Aorta (tissue), 5 donors: ENCODE measurements at regions not wholly inside any gene's neighbourhood (a gene's known extent, or its start where the extent isn't known, plus 50 kb on each side); places are given as distances from the start of the nearest gene placed in this dataset.
A peak's percentile ranks its signal among the peaks of the same experiment; 100 is the strongest.

Experiments used
- ATAC-seq: fragments of 200-7000 bp; cut with Tn5 transposase; one replicate; pipeline ENCODE4 v1.9.1; 2022; ENCODE audit warnings: moderate library complexity; ENCODE audit not compliant: low FRiP score
- DNase-seq, 2 donors: peaks; one replicate each; pipeline ENCODE4 v3.0.0-alpha.2; 2020
- H3K27ac ChIP-seq, 2 donors: one replicate each; pipeline ENCODE4 v1.5.1; 2013; ENCODE audit warnings: low read length in 2 of 2, mild to moderate bottlenecking in 2 of 2, moderate library complexity in 2 of 2, control low read depth in 1 of 2, inconsistent platforms in 1 of 2, low read depth in 1 of 2
- H3K27me3 ChIP-seq, 2 donors: one replicate each; pipeline ENCODE4 v1.6.1; 2013; ENCODE audit warnings: control low read depth in 1 of 2, low read length in 1 of 2, mild to moderate bottlenecking in 1 of 2, moderate library complexity in 1 of 2; ENCODE audit not compliant: insufficient read depth in 2 of 2, control insufficient read depth in 1 of 2
- H3K36me3 ChIP-seq, 2 donors: one replicate each; pipeline ENCODE4 v1.6.1; 2013; ENCODE audit warnings: control low read depth in 1 of 2, low read length in 1 of 2, mild to moderate bottlenecking in 1 of 2; ENCODE audit not compliant: insufficient read depth in 2 of 2, control insufficient read depth in 1 of 2
- H3K4me1 ChIP-seq, 2 donors: one replicate each; pipeline ENCODE4 v1.6.1; 2013; ENCODE audit warnings: low read length in 2 of 2, control low read depth in 1 of 2, mild to moderate bottlenecking in 1 of 2, moderate library complexity in 1 of 2; ENCODE audit not compliant: insufficient read depth in 2 of 2, control insufficient read depth in 1 of 2
- H3K4me3 ChIP-seq, 2 donors: one replicate each; pipeline ENCODE4 v1.5.1; 2013; ENCODE audit warnings: low read length in 2 of 2, control low read depth in 1 of 2, mild to moderate bottlenecking in 1 of 2
- H3K9me3 ChIP-seq: one replicate; pipeline ENCODE4 v1.6.1; 2013; ENCODE audit warnings: mild to moderate bottlenecking, low read length; ENCODE audit not compliant: control insufficient read depth
- WGBS, 2 donors: extraction: QIAGEN DNeasy Blood & Tissue Kit; methylation state at CpG; one replicate each; pipeline ENCODE4 v1.1.7; 2013; 5-methylcytosine and 5-hydroxymethylcytosine counted together
- intact Hi-C, 2 donors: fragments of 100-400 bp; cut with DNase I; formaldehyde crosslinking; loops; one replicate each; pipeline versions ENCODE4 v1.14.2 to v1.15.0; 2022
- donor health status: healthy with polysubstance abuse.
- donor health status: Bipolar disorder and iron deficiency.
- donor health status: DM: no; HTN: no; CAD: no.
- donor health status: DM: no; HTN: no; CAD: no.
- donor health status: DM: yes; HTN: yes; CAD: no.

GRCh38 chr2:19687017-19687659, 214.6 kb downstream of the TTC32 start:
- Histone ChIP-seq H3K9me3 (no peaks in the 10 kb centered on the region), H3K27me3 (no peaks in the 10 kb centered on the region), H3K4me3 (no peak overlapping the region), H3K27ac (peak overlapping the region; percentile 52 to 55), H3K36me3 (no peaks in the 10 kb centered on the region), H3K4me1 (peaks cover 0 to 4% of the 10 kb centered on the region in 2 donors)
- 48 to 57% methylated on average over 2 of the region's 2 CpGs for WGBS, 2 donors
- ATAC-seq (no peak), DNase-seq (no peak)
- intact Hi-C loops, result loop anchor here in 1 of 2 donors (5.0 kb wide), 1 partner anchor 325 kb away; no protein-coding TSS in a partner anchor

- intact Hi-C loops, result loop anchor here in 1 of 2 donors (5.0 kb wide), 1 partner anchor 324 kb away; no protein-coding TSS in a partner anchor
- peak overlapping the region; percentile 4 to 52 for H3K27ac ChIP-seq
These were observed 215.3 kb downstream of the TTC32 start for GRCh38 chr2:19686439-19686838.

DNA sequence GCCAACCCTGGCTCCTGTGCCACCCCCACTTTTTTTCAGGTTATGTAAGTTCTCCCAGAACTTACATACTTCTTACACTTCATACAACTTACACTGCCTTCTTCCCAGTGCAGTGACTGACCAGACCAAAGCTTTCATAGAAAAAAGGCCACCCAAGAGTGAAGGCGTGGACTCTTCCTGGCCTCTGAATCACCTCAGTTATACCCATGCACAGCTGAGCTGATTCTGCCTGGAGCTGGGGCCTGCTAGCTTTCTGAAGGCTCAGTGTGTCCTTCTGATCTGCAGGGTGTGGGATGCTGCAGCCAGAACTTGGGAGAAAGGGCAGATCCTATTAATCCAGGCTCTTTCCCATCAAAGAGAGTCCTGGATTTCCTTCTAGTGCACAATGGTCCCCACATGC, 216.1 kb downstream of the TTC32 start:
- H3K9me3 ChIP-seq, result no peaks in the 10 kb centered on the region
- DNase-seq (no peak), ATAC-seq (no peak)
- H3K4me3 ChIP-seq, result no peak overlapping the region
- 80 to 88% methylated on average over 1 of the region's 1 CpG for WGBS, 2 donors
- H3K4me1 ChIP-seq, result peaks cover 0 to 4% of the 10 kb centered on the region in 2 donors
- H3K36me3 ChIP-seq, result no peaks in the 10 kb centered on the region
- intact Hi-C loops, result loop anchor here in 1 of 2 donors (5.0 kb wide), 1 partner anchor 323 kb away; no protein-coding TSS in a partner anchor
- no peaks in the 10 kb centered on the region for H3K27me3 ChIP-seq
- H3K27ac ChIP-seq, result no peak overlapping the region

More at GRCh38 chr2:19686439-19686838, 215.3 kb downstream of the TTC32 start:
- 53 to 56% methylated on average over 3 of the region's 3 CpGs for WGBS, 2 donors
- no peaks in the 10 kb centered on the region for H3K36me3 ChIP-seq
- ATAC-seq (no peak), DNase-seq (no peak)
- H3K27me3 ChIP-seq, result no peaks in the 10 kb centered on the region
- peaks cover 0 to 4% of the 10 kb centered on the region in 2 donors for H3K4me1 ChIP-seq
- H3K9me3 ChIP-seq, result no peaks in the 10 kb centered on the region
- H3K4me3 ChIP-seq, result no peak overlapping the region

- Histone ChIP-seq H3K4me1 (peaks cover 0 to 4% of the 10 kb centered on the region in 2 donors), H3K9me3 (no peaks in the 10 kb centered on the region), H3K27me3 (no peaks in the 10 kb centered on the region), H3K36me3 (no peaks in the 10 kb centered on the region), H3K27ac (no peak overlapping the region), H3K4me3 (no peak overlapping the region)
- 89 to 95% methylated on average over 7 of the region's 7 CpGs for WGBS, 2 donors
- ATAC-seq (no peak), DNase-seq (no peak)
- intact Hi-C loops, result no loop called here
These were observed 217.3 kb downstream of the TTC32 start for GRCh38 chr2:19684516-19684915.

GRCh38 chr2:19683556-19683955, 218.2 kb downstream of the TTC32 start:
- Histone ChIP-seq H3K9me3 (no peaks in the 10 kb centered on the region), H3K27me3 (no peaks in the 10 kb centered on the region), H3K4me1 (peaks cover 0 to 4% of the 10 kb centered on the region in 2 donors), H3K36me3 (no peaks in the 10 kb centered on the region), H3K4me3 (no peak overlapping the region), H3K27ac (no peak overlapping the region)
- DNase-seq (no peak), ATAC-seq (no peak)
- intact Hi-C loops, result no loop called here

GRCh38 chr2:19682493-19682892, 219.3 kb downstream of the TTC32 start:
- Histone ChIP-seq H3K4me1 (peaks cover 0 to under 1% of the 10 kb centered on the region in 2 donors), H3K4me3 (no peak overlapping the region), H3K9me3 (no peaks in the 10 kb centered on the region), H3K36me3 (no peaks in the 10 kb centered on the region), H3K27me3 (no peaks in the 10 kb centered on the region), H3K27ac (no peak overlapping the region)
- WGBS, 2 donors, result 93 to 96% methylated on average over 1 of the region's 1 CpG
- intact Hi-C loops, result no loop called here
- no peak for DNase-seq
- ATAC-seq, result no peak

- Histone ChIP-seq H3K9me3 (no peaks in the 10 kb centered on the region), H3K27ac (peak overlapping the region in 1 of 2 donors; percentile 38), H3K4me1 (peaks cover 0 to 2% of the 10 kb centered on the region in 2 donors), H3K36me3 (no peaks in the 10 kb centered on the region), H3K4me3 (no peak overlapping the region), H3K27me3 (no peaks in the 10 kb centered on the region)
- peak; percentile 41 for ATAC-seq
- DNase-seq, result no peak
- intact Hi-C loops, result loop anchor here in 1 of 2 donors (10.0 kb wide), 2 partner anchors 177 to 323 kb away; partner anchors contain the start of gene OSR1
- WGBS, 2 donors, result 11% methylated on average over 17 of the region's 17 CpGs
These were observed 223.8 kb downstream of the TTC32 start for GRCh38 chr2:19677825-19678518.

DNA sequence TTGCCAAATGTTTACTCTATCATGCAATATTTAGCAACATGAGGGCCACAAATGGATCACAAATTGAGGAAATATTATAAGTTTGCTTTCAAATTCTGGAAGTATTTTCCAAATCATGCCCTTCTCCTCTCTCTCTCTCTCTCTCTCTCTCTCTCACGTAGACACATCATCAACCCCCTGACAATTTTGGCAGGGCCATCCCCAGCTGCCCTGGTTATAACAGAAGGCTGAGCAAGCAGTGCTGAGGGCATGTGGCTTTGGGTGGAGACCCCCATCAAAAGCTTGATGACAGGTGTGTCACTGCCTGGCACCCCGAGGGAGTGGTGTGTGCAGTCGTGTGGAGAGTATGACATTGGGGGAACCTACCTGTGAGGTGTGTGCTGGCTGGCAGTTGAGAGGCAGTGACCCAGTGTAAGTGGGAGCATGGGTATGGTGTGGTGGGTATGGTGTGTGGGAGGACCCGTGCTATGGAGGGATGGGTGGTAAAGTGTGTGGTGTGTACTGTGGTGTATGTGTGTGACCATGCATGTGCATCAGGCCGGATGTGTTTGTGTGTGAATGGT, 224.5 kb downstream of the TTC32 start:
- H3K27ac ChIP-seq, result no peak overlapping the region
- whole genome bisulfite sequencing, 2 donors, result 60 to 66% methylated on average over 5 of the region's 5 CpGs
- ATAC-seq (no peak), DNase-seq (no peak)
- peaks cover 0 to 2% of the 10 kb centered on the region in 2 donors for H3K4me1 ChIP-seq
- intact Hi-C loops, result loop anchor here in 1 of 2 donors (10.0 kb wide), 2 partner anchors 178 to 322 kb away; partner anchors contain the start of gene OSR1
- H3K9me3 ChIP-seq, result no peaks in the 10 kb centered on the region
- no peaks in the 10 kb centered on the region for H3K36me3 ChIP-seq
- H3K27me3 ChIP-seq, result no peaks in the 10 kb centered on the region
- no peak overlapping the region for H3K4me3 ChIP-seq
